Germinal center (tissue), 1 donor: ENCODE measurements at regions not wholly inside any gene's neighbourhood (a gene's known extent, or its start where the extent isn't known, plus 50 kb on each side); places are given as distances from the start of the nearest gene placed in this dataset.

ENCODE experiments used
- DNase-seq: peaks from one replicate; pipeline ENCODE4 v3.0.0; 2012; ENCODE audit warnings: mixed read lengths, low spot score

GRCh38 chr2:120567128-120567527 is 168.5 kb upstream of the GLI2 start:
- no peak for DNase-seq

DNA sequence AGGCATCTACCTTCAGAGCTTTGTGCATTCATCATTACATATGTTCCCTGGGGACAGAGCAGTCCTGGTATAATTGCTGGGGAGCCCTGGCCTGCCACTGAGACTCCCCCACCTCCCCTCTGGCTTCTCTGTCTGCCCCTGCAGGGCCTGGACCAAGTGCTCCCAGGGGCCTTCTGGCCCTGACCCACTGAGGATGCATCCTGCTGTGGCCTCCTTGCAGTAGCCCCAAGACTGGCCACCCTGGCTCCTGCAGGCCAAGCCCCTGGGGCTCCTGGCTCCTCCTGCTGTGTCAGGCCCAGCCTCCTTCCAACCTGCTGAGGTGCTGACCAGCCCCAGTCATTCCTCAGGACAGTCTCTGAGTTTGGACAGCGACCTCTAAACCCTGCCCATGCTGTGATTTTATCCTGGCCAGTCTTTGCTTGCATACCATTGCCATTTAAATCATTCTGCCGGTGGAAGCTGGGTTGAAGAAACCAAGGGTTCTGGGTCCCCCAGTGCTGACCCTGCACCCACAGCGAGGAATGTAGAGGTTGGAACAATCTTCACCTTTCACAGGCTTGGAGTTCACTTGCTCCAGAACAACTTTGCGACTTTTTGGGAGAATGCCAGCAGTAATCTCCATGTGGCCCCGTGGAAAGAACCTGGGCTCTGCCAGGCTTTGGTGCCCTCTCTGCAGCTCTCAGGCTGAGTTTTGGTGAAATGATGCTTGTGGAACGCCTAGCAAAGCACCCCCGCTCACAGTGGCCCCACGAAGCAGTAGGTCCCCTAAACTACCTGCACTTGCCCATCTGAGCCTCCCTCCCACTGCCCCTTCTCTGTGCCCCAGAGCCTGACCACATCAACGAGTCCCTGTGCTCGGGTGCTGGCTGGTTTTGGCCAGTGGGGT is 167.3 kb upstream of the GLI2 start:
- no peak for DNase-seq

DNA sequence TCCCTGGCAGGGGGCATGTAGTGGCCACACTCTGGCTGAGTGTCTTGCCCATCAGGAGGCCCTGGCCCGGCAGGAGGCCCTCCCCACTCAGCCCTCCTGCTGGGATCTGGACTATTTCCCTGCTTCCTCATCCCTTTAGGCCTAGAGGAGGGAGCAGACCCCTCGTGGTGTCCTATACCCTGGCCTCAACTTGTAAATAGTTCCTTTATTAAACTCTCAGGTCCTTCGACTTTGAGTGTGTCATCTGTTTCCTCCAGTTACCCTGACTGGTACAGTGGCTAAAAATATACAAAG is 166.7 kb upstream of the GLI2 start:
- DNase-seq, result no peak

DNA sequence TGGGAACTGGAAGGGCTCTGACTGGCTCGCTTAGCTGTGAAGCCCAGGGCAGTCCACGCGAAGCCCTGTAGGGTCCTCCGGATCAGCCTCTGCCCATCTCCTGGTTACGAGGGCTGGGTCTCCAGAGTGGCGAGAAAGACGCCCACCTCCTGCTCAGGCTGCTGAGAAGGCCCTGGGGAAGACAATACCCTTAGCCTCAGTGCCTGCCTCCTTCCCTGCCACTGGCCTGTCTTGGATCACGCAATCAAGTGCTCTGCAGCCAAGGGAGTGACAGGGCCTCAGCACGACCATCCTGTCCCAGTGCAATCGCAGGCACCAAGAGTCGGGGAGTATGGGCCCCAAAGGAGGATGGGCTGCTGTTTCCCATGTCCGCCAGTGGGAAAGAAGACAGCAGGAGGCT is 165.7 kb upstream of the GLI2 start:
- DNase-seq, result no peak

DNA sequence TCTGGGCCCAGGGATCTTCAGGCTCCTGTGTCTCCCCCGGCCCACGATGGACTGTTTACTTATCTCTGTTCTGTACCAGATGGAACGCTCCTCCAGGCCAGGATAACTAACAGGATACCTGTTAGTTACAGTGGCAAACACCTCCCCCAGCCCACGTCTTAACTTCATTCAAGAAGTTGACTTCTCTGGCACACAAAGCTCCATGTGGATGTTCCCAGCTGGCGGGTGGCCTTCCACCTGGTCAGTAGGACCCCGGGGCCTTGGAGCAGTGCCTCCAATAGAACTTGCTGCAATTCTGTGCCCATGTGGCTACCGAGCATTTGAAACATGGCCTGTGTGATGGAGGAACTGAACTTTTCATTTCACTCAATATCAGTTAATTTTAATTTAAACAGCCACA is 165.1 kb upstream of the GLI2 start:
- no peak for DNase-seq

GRCh38 chr2:120571015-120571728 is 164.5 kb upstream of the GLI2 start:
- DNase-seq, result no peak

GRCh38 chr2:120572226-120572625 is 163.4 kb upstream of the GLI2 start:
- DNase-seq, result no peak

GRCh38 chr2:120574620-120575019 is 161.0 kb upstream of the GLI2 start:
- no peak for DNase-seq

- no peak for DNase-seq
These were observed 159.7 kb upstream of the GLI2 start for GRCh38 chr2:120575966-120576365.

- no peak for DNase-seq
These were observed 158.9 kb upstream of the GLI2 start for GRCh38 chr2:120576509-120577474.

DNA sequence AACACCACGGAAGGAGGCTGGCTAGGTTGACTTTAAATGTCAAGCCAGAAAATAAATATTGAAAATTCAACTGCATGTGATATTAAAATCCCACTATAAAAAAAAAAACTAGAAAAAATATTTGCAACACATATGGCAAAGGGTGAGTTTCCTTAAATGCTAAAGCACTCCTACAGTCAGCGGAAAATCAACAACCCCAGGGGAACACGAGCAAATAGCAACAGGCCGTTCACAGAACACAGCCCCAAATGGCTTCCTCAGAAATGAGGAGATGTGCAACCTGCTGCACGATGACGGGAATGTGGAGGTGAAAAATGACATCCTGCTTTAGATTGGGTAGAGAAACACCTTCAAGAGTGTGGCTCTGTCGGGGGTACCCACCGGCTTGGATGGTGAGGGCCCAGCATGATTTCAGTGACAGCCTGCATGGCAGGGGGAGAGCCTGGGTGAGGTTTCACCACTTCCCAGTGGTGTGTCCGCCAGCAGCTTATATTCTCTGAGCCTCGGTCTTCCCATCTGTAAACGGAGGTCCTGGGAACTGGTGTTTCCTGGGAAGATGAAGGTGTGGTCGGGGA is 157.9 kb upstream of the GLI2 start:
- no peak for DNase-seq

DNA sequence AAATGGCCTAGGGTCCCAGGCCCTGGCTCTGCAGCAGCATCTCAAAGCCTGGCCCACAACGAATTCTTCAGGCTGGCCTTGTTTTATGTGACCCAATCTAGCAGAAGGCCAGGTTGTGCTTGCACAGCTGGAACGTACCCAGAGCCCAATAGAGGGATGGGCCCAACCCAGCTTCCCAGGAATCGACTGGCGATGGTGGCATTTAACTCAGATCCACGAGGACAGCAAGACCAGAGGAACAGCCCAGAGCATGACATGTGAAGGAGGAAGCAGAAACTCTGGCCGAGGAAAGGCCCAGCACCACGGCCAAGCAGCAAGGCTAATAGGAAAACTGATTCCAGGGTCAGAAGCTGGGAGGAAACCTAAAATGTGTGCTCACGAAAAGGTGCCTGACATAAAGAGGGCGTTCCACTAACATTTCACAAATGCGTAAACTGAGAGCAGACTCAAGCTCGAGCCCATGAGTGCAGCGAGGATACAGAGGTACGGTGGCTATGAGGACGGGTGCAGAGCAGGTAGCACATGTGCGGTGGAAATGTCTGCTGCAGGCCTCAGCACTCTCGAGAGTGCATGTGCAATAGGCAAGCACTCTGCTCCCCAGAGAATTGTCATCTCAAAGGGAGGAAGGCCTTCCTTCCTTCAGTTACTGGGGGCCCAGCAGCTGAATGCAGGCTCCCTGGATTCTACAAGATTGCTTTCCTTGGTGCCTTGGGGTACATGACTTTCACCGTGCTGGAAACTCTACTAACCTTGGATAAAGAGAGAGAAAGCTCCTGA is 156.9 kb upstream of the GLI2 start:
- DNase-seq, result no peak

DNA sequence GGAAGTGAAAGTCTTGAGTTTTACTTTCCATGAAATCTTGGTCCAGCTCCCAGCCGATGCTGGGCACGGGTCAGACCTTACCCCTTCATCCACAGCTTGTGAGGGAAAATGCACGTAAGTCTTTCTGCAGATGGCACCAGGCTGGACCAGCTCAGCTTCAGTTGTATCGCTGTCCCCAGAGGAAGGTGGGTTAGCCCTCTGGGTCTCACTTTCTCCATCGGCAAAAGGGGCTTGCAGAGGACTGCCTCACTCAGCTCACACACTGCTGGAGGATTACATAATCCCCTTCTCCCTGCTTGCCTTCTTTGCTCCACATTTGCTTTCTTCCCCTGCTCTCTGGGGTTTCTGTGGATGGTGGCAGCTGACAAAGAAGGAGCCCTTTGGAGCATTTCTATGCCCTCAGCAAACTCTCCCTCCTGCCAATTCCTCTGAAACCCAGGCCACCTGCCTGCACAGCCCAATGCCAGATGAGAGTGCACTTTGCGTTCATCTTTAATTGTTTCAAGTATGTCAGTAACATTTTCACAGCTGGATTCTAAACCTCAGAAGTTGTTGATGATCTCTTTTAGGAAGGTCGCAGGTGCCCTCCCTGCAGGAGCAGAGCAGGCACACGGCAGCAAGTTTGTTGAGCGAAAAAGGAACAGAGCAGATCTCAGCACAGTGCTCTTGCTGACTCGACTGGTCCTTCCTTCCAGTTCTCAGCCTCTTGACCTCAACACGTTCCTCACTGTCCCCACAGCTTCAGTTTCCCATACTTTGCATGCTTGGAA is 155.6 kb upstream of the GLI2 start:
- no peak for DNase-seq

DNA sequence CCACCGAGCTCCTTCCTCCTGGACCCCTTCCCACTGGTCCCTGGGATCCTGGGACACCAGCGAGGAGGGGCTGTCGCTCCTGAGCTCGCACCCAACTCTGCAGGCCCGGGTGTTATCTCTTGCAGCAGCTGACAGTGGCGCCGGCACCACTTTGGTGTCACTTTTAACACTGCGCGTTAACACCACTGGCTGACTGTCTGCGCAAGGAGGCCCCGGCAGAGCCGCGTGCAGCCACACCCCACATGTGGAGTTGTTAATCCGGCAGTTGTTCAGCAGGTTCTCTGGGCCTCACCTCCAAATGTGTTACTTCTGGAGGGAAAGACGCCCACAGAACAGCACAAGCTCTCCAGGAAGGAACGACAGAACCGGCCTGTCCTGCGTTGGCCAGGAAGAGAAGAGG is 155.0 kb upstream of the GLI2 start:
- DNase-seq, result no peak

DNA sequence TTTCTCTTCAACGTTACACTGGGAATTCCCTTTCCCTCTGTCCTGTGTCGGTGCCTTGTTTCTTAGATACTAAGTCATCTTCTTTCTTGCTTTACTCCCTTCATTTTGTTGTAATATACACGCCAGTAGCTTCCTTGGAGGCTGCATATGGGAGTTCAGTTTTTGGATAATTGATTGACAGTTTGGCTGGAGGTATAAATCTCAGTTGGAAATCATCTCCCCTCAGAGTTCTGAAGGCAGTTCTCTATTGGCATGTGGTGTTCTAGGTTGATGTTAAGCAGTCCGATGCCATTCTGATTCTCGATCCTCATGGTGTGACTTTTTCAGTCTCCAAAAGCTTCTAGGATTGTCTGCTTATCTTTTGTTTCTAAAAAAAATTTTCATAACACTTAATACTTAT is 152.5 kb upstream of the GLI2 start:
- no peak for DNase-seq

DNA sequence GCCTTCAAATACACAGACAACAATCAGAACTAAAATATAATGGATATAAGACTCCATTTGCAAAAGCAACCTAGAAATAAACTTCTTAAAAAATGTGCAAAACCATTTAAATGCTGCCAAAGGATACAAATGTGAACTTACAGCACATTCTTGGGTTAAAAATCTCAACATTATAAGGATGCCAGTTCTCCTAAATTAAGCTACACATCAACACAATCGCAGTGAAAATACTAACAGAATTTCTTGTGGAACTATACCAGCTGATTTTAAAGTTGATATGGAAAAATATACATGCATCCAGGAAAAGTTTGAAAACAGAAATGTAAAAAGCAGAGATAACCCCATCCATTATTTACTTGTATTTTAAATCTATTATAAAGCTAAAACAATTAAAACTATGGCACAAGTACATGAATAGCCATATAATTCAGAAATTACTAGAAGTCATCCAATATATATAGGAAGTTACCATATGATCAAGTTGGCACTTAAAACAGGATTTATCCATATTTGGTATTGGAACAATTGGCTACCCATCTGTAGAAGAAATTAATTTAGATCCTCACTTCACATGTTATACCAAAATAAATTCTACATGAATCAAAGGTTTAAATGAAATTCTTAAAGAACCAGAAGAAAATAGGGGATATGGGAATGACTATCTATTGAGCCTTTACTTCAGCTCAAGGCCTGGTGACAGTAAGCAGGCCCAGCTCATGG is 151.7 kb upstream of the GLI2 start:
- DNase-seq, result no peak

DNA sequence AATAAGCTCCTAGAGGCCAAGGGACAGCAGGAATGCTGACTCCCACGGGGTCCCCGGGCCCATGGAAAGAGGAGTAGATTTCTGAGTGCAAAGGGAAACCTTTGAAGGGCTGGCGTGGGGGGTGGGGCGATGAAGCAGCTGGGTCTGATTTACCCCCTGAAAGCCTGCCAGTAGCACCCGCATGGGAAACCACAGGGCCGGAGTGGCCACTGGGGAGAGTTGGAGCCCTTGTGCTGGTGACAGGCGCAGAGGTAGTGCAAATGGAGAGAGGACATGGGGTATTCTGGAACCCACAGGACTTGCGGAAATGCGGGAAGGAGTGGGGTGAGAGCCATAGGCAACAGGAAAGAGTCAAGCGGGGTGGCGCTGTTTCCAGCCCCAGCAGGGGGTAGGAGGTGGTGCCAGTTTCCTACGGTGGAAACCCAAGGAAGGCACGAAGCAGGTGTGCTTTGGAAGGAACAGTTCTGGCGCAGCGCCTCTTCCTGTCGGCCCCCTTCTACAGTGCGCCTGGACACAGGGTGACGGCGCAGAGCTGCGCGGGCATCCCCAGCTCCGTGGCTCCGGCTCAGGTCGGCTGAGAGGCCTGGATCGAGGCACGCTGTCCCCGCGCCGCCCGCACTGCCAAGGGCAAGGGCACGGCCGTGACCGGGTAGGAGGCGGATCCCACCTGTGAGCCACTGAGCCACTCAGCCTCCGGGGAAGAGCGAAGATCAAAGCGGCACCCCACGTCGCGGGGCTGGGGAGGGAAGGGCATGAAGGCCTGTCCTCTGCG is 149.0 kb upstream of the GLI2 start:
- no peak for DNase-seq

DNA sequence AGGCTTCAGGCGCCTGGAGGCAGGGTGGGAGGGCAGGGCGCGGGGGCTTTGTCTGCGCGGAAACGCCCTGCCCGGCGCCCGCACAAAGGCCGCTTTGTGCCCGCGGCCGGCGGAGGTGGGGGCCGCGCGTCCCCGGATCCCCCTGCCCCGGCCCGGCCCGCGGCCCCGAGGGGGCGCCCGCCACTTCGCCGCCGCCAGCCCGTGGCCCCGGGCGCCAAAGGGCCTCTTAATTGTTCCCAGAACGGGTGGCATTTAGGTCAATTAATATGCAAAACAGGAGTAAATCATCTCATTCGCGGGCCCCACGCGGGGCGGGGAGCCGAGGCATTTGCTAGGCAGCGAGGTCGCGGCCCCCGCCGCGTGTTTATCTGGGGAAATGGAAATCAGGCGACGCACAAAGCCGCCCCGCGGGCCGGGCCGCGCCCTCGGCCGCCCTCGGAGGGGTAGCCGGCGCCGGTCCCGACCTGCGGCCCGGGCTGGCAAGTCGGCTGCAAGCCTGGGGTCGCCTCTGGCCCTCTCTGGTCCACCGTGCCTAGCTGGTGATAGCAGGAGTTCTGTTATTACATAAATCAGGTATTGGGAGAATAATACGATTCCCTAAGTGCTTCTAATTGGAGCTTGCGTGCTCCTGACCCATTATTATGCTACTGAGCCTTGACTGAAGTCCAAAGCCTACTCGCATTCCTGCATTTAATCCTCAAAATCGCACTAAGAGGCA is 148.2 kb upstream of the GLI2 start:
- no peak for DNase-seq

GRCh38 chr2:120587997-120588336 is 147.7 kb upstream of the GLI2 start:
- DNase-seq, result no peak
